Stimulated activated CD8-positive, alpha-beta memory T cell treated with anti-CD3 and anti-CD28 coated beads, Interleukin-7, amount 100 ng/mL, for 1 hour (primary cell): ENCODE measurements at regions not wholly inside any gene's neighbourhood (a gene's known extent, or its start where the extent isn't known, plus 50 kb on each side); places are given as distances from the start of the nearest gene placed in this dataset.

ENCODE experiments used
- DNase-seq, 2 donors: peaks; one replicate each; pipeline ENCODE4 v3.0.0-alpha.2; 2020; ENCODE audit warnings: low read depth in 2 of 2

- no peak for DNase-seq
Measured at GRCh38 chr11:70700871-70701270, 302.5 kb downstream of the CTTN start.

GRCh38 chr11:70702040-70702648 lies 303.8 kb downstream of the CTTN start:
- no peak for DNase-seq

GRCh38 chr11:70703141-70704064 lies 305.1 kb downstream of the CTTN start:
- DNase-seq: no peak

DNA sequence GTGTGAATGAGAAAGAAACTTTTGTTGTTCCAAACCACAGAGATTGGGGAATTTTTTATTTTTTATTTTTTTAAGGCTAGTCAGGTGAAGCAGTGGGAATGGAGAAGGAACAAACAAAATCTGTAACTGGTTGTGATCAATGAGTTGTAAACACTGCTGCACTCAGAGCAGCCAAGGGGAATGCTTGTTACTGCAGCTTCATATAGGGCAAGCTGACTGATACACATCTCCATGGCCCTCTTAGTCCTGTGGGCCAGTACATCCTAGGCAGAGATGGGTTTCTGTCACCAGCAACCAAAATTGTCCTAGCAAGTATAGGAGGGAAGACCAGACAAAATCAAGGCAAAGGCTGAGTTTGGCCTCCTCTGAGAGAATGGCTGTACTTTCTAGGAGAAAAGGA lies 306.8 kb downstream of the CTTN start:
- DNase-seq: no peak

- DNase-seq: no peak
Measured at GRCh38 chr11:70705930-70706329, 307.6 kb downstream of the CTTN start.

GRCh38 chr11:70707821-70708220 lies 309.5 kb downstream of the CTTN start:
- no peak for DNase-seq

DNA sequence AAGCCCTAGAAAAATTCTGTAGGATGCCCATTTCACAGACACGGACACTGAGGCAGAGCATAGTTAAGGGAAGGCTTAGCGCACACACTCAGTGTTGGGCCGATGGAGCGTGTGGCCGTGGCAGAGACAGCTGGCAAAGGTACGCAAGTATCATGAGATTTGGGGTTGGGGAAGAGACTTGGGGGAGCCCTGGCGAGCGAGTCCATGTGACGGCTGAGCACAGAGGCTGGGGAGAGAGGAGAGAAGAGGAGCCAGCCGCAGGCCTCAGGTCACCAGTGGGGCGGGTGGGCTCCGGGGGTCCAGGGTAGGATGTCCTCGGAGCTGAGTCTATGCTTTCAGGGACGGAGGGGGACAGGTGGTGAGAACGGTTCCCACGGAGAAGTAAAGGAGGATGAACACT lies 311.3 kb downstream of the CTTN start:
- no peak for DNase-seq

DNA sequence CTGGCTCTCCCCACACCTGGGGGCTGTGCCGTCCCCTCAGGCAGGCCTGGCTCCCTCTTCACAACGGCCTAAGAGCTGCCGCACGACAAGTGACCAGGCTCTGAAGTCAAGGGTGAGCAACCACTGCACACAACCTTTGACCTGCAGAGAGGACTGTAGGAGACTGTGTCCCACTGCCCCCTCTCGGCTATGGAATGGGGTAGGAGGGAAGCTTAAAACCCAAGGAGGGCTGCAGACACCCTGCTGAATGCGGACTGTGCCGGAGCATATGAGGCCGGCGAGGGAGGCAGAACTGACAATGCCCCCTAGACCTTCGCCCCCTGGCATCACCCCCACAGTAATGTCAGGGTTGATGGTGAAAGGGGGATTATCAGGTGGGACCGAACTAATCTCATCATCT lies 311.9 kb downstream of the CTTN start:
- DNase-seq: no peak

GRCh38 chr11:70710601-70711000 lies 312.3 kb downstream of the CTTN start:
- no peak for DNase-seq

- DNase-seq: no peak
Measured at GRCh38 chr11:70711095-70711910, 313.0 kb downstream of the CTTN start.

DNA sequence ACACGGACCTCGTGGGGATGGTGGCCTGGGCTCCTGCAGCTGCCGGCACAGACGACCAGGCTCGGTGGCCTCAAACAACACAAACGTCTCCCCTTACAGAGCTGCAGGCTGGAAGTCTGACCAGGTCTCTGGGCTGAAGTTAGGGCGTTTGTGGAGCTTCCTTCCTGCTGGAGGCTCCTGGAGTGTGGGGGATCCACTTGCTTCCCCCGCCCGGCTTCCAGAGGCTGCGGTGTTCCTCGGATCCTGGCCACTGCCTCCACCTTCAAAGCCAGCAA lies 313.5 kb downstream of the CTTN start:
- no peak for DNase-seq

- no peak for DNase-seq
Measured at GRCh38 chr11:70712471-70712870, 314.1 kb downstream of the CTTN start.

GRCh38 chr11:70713086-70713835 lies 314.9 kb downstream of the CTTN start:
- DNase-seq: no peak

GRCh38 chr11:70713988-70714665 lies 315.8 kb downstream of the CTTN start:
- DNase-seq: no peak

GRCh38 chr11:70715166-70715951 lies 317.0 kb downstream of the CTTN start:
- DNase-seq: no peak

DNA sequence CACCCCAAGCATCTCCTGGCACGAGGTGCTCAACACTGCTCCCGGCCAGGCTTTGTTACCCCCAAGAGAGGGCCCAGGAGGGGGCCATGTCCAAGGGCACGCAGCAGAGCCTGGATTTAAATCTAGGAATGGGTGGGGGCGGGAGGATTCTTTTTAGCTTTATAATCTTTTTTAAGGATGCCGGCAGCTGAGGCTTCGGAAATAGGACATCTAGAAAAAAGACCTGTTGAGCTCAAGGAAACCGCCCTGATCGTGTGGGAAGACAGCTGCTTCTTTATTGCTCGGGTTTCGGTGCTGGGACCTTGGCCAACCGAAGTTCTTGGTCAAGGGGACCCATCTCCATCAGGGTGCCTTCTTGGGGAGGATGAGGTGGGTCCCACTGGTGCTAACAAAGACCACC lies 317.9 kb downstream of the CTTN start:
- no peak for DNase-seq

DNA sequence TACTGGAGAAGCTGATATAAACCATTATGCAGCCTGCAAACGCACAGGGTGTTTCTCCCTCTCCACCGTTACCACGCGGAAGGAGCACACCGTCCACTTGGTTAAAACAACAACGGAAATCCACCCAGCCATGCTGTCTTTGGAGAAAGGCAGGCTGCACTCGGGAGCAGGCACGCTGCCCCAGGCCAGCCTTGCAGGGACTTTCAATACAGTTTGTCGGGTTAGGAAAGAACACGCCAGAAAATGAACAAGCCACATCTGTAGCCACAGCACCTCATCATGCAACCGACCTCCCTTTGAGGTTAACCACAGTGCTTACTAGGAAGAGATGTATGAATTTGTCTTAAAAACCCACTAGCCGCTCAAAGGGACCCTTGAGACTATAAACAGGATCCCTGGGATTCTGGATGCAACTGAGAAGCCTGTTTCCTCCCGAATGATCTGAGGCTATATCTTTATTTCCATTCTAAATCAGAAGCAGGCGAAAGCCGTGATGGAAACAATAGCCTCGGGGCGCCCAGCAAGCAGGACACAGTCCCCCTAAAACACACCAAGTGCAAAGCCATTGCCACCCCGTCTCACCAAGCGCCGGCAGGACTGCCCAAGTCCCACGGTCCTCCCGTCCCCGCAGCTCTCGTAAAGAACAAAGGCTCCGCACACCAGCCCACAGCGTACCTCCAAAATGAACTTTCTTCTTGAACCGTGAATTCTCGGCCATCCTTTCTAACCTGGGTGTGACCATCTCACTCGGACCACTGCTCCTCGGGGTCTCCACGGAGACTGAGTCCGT lies 318.9 kb downstream of the CTTN start:
- no peak for DNase-seq

- no peak for DNase-seq
Measured at GRCh38 chr11:70717936-70718595, 319.7 kb downstream of the CTTN start.

GRCh38 chr11:70719516-70719915 lies 321.2 kb downstream of the CTTN start:
- no peak for DNase-seq
